Mammary epithelial cell (primary cell): ENCODE measurements at regions not wholly inside any gene's neighbourhood (a gene's known extent, or its start where the extent isn't known, plus 50 kb on each side); places are given as distances from the start of the nearest gene placed in this dataset.

Experiments
- CTCF ChIP-seq, 2 donors: IDR thresholded peaks in 1 of 2; conservative IDR thresholded peaks in 1 of 2; 2 replicates each; pipeline ENCODE4 v1.5.1; 2011 to 2012; ENCODE audit warnings: inconsistent platforms in 2 of 2, low read length in 2 of 2, mild to moderate bottlenecking in 2 of 2, control low read depth in 1 of 2, low read depth in 1 of 2; ENCODE audit not compliant: insufficient read depth in 1 of 2; ENCODE audit errors: extremely low read depth in 1 of 2
- EZH2 ChIP-seq: IDR thresholded peaks from 2 replicates; pipeline ENCODE4 v1.6.1; 2012; ENCODE audit warnings: low read length, inconsistent platforms, borderline replicate concordance

- no peak for TF ChIP-seq CTCF (conservative IDR thresholded peaks at IDR 0.05 in 1 of 2, IDR thresholded peaks at IDR 0.05 in 1 of 2; ENCODE audit: extremely low read depth in 1 of 2, insufficient read depth in 1 of 2, low read depth in 1 of 2, low read length in 2 of 2)
- no peak for TF ChIP-seq EZH2
Measured at GRCh38 chr4:181157647-181158046, 1085.6 kb upstream of the TENM3 start.
